GM23338 (cell line): ENCODE measurements at regions not wholly inside any gene's neighbourhood (a gene's known extent, or its start where the extent isn't known, plus 50 kb on each side); places are given as distances from the start of the nearest gene placed in this dataset.

Source experiments
- CTCF ChIP-seq, 2 experiments: fragments of 200-600 bp in 1 of 2; sonication (generic) in 1 of 2; conservative IDR thresholded peaks; 2 replicates each; pipeline versions ENCODE4 v1.5.1 to v1.6.1; 2016 to 2017; ENCODE audit warnings: antibody characterized with exemption in 2 of 2, low read depth in 2 of 2, mild to moderate bottlenecking in 2 of 2, moderate library complexity in 1 of 2
- EZH2 ChIP-seq: fragments of 200-600 bp; sonication (generic); IDR thresholded peaks from one replicate; pipeline ENCODE4 v1.8.0; 2017; ENCODE audit warnings: antibody characterized with exemption, mild to moderate bottlenecking, low read depth; ENCODE audit not compliant: unreplicated experiment
- EZH2phosphoT487 ChIP-seq: fragments of 200-600 bp; sonication (generic); IDR thresholded peaks from one replicate; pipeline ENCODE4 v1.8.1; 2018; ENCODE audit warnings: antibody characterized with exemption; ENCODE audit not compliant: unreplicated experiment
- POLR2AphosphoS5 ChIP-seq: IDR thresholded peaks from 2 replicates; pipeline ENCODE4 v1.6.1; 2016; ENCODE audit warnings: antibody characterized with exemption, low read depth

- TF ChIP-seq CTCF (conservative IDR thresholded peaks at IDR 0.05; ENCODE audit: low read depth in 2 of 2) = no peak
- TF ChIP-seq EZH2 = no peak
- no peak for TF ChIP-seq EZH2phosphoT487
- TF ChIP-seq POLR2AphosphoS5 = no peak
Measured at GRCh38 chr14:99069946-99070345, 202.1 kb downstream of the BCL11B start.
